Prostate gland (tissue), 2 donors: ENCODE measurements at regions not wholly inside any gene's neighbourhood (a gene's known extent, or its start where the extent isn't known, plus 50 kb on each side); places are given as distances from the start of the nearest gene placed in this dataset.

Source experiments
- CTCF ChIP-seq, 4 experiments: fragments of 200-600 bp in 2 of 4; fragments of 450-650 bp in 2 of 4; sonication (generic) in 2 of 4; IDR thresholded peaks; 1 replicate in 3 of 4; 2 replicates in 1 of 4; pipeline ENCODE4 v1.5.1; 2016 to 2019; ENCODE audit warnings: antibody characterized with exemption in 4 of 4, mild to moderate bottlenecking in 2 of 4, moderate library complexity in 2 of 4
- POLR2A ChIP-seq: fragments of 450-650 bp; IDR thresholded peaks from one replicate; pipeline ENCODE4 v1.6.1; 2016; ENCODE audit warnings: antibody characterized with exemption, mild to moderate bottlenecking
- POLR2AphosphoS5 ChIP-seq: sonication (generic); formaldehyde crosslinking; IDR thresholded peaks from one replicate; pipeline ENCODE4 v1.6.1; 2017; ENCODE audit warnings: antibody characterized with exemption

- TF ChIP-seq CTCF (IDR thresholded peaks at IDR 0.05) (no peak), POLR2A (no peak), POLR2AphosphoS5 (no peak)
These were observed 566.1 kb upstream of the MIS18BP1 start for GRCh38 chr14:45819107-45819506.
